ENCODE measurements at regions not wholly inside any gene's neighbourhood (a gene's known extent, or its start where the extent isn't known, plus 50 kb on each side); places are given as distances from the start of the nearest gene placed in this dataset.

GRCh38 chr20:11271920-11272594 lies 598.3 kb upstream of the JAG1 start:
- H3K4me1 ChIP-seq (ENCODE audit: insufficient read depth, low read length): peaks cover 9% of the 10 kb centered on the region
- FAIRE-seq (no peak), DNase-seq (ENCODE audit: low spot score) (no peak), ATAC-seq (no peak)
- CTCF ChIA-PET (ENCODE audit: low intra/inter-chr PET ratio, low total read pairs): no interaction called here
- BruUV-seq (replicated peaks): no TSS peak
- POLR2A ChIA-PET: interaction anchor here (0.9 kb wide), 1 partner anchor 706 kb away, joined by 3 read pairs; no protein-coding TSS in a partner anchor
- no peak overlapping the region for H3K9ac ChIP-seq (ENCODE audit: insufficient read depth, low read depth, low read length)
- H3K4me3 ChIP-seq (replicated peaks in 1 of 3; ENCODE audit: insufficient read depth in 1 of 3, low read depth in 2 of 3, low read length in 3 of 3): no peak overlapping the region
- H2AFZ ChIP-seq (ENCODE audit: low read length): no peak overlapping the region
- H3K4me2 ChIP-seq (ENCODE audit: low read depth, low read length): no peak overlapping the region
- intact Hi-C loops (cut with micrococcal nuclease; ENCODE audit: unreplicated experiment): loop anchor here (5.0 to 10.0 kb wide), 4 partner anchors 177 to 837 kb away; partner anchors contain the start of genes MKKS and SLX4IP
- H3K79me2 ChIP-seq (ENCODE audit: insufficient read depth, low read length): no peaks in the 10 kb centered on the region
- no peak for TF ChIP-seq NFYB (CRISPR knock-in tag; IDR thresholded peaks at IDR 0.05)
- no peak for TF ChIP-seq SIX4 (CRISPR knock-in tag; IDR thresholded peaks at IDR 0.05)
- peak; percentile 87 to 93 for TF ChIP-seq MAFK (conservative IDR thresholded peaks at IDR 0.05 in 1 of 2, IDR thresholded peaks at IDR 0.05 in 1 of 2; ENCODE audit: low read length in 2 of 2)
- peak; percentile 55; the same call in 1 of the 2 replicates for TF ChIP-seq ZNF263 (CRISPR knock-in tag; IDR thresholded peaks at IDR 0.05)
- TF ChIP-seq MAFF (IDR thresholded peaks at IDR 0.05; ENCODE audit: low read depth, low read length): peak; percentile 86
- in situ Hi-C loops (cut with HindIII; ENCODE audit: extremely low pct_ligation_motif_present, low pct_unique_long_range_greater_than_20kb): loop anchor here (5.0 kb wide), 2 partner anchors 605 to 715 kb away; no protein-coding TSS in a partner anchor
- no peak overlapping the region for H3K27ac ChIP-seq (ENCODE audit: extremely low read length, insufficient read depth, low read length)
- no peaks in the 10 kb centered on the region for H4K20me1 ChIP-seq (ENCODE audit: insufficient read depth, low read length)
- H3K36me3 ChIP-seq (replicated peaks in 1 of 2; ENCODE audit: control insufficient read depth in 1 of 2, insufficient read depth in 2 of 2, low read length in 2 of 2): no peaks in the 10 kb centered on the region
- H3K27me3 ChIP-seq (ENCODE audit: control insufficient read depth in 1 of 2, insufficient read depth in 2 of 2, low read length in 2 of 2): peaks cover 0 to 8% of the 10 kb centered on the region in 2 experiments; a peak in 1 of 5 replicates
- WGBS (ENCODE audit: low lambda C conversion rate): 33% methylated on average over 18 of the region's 18 CpGs
- H3K9me3 ChIP-seq (ENCODE audit: low read length): no peaks in the 10 kb centered on the region

- Histone ChIP-seq H3K27ac (ENCODE audit: extremely low read length, insufficient read depth, low read length) (no peak overlapping the region), H2AFZ (ENCODE audit: low read length) (no peak overlapping the region), H3K9ac (ENCODE audit: insufficient read depth, low read depth, low read length) (no peak overlapping the region), H3K4me2 (ENCODE audit: low read depth, low read length) (no peak overlapping the region), H3K9me3 (ENCODE audit: low read length) (peaks cover 7% of the 10 kb centered on the region; the same call in 1 of the 2 replicates), H3K36me3 (replicated peaks in 1 of 2; ENCODE audit: control insufficient read depth in 1 of 2, insufficient read depth in 2 of 2, low read length in 2 of 2) (no peaks in the 10 kb centered on the region), H4K20me1 (ENCODE audit: insufficient read depth, low read length) (no peaks in the 10 kb centered on the region), H3K4me3 (replicated peaks in 1 of 3; ENCODE audit: insufficient read depth in 1 of 3, low read depth in 2 of 3, low read length in 3 of 3) (no peak overlapping the region), H3K4me1 (ENCODE audit: insufficient read depth, low read length) (no peaks in the 10 kb centered on the region), H3K27me3 (ENCODE audit: control insufficient read depth in 1 of 2, insufficient read depth in 2 of 2, low read length in 2 of 2) (peaks cover 0 to 8% of the 10 kb centered on the region in 2 experiments; a peak in 1 of 5 replicates), H3K79me2 (ENCODE audit: insufficient read depth, low read length) (no peaks in the 10 kb centered on the region)
- no TSS peak for BruUV-seq (replicated peaks)
- 3% methylated on average over 6 of the region's 6 CpGs for WGBS (ENCODE audit: low lambda C conversion rate)
- ChIA-PET CTCF (ENCODE audit: low intra/inter-chr PET ratio, low total read pairs) (interaction anchor here (1.5 to 2.3 kb wide), 2 partner anchors 721 to 957 kb away, joined by 5 to 14 read pairs; no protein-coding TSS in a partner anchor), POLR2A (no interaction called here)
- intact Hi-C loops (cut with micrococcal nuclease; ENCODE audit: unreplicated experiment): loop anchor here (1.0 to 10.0 kb wide), 10 partner anchors 179 to 1296 kb away; partner anchors contain the start of genes MKKS and SLX4IP
- peak; percentile 91 for ATAC-seq
- peak; percentile 75 for DNase-seq (ENCODE audit: low spot score)
- in situ Hi-C loops (cut with HindIII; ENCODE audit: extremely low pct_ligation_motif_present, low pct_unique_long_range_greater_than_20kb): loop anchor here (5.0 kb wide), 2 partner anchors 607 to 717 kb away; no protein-coding TSS in a partner anchor
- FAIRE-seq: peak; percentile 93
- TF ChIP-seq ZBTB1 (CRISPR knock-in tag; IDR thresholded peaks at IDR 0.05; ENCODE audit: borderline replicate concordance) (no peak), CERS6 (CRISPR knock-in tag; IDR thresholded peaks at IDR 0.05) (no peak), ATF6 (CRISPR knock-in tag; conservative IDR thresholded peaks at IDR 0.05) (no peak), ZSCAN21 (CRISPR knock-in tag; IDR thresholded peaks at IDR 0.05; ENCODE audit: borderline replicate concordance) (no peak), PPARG (CRISPR knock-in tag; conservative IDR thresholded peaks at IDR 0.05) (no peak), RBM39 (IDR thresholded peaks at IDR 0.05; ENCODE audit: low read depth, low read length, poor library complexity, severe bottlenecking) (no peak)
Observed at GRCh38 chr20:11274141-11274594, 600.4 kb upstream of the JAG1 start.
